ENCODE measurements at regions not wholly inside any gene's neighbourhood (a gene's known extent, or its start where the extent isn't known, plus 50 kb on each side); places are given as distances from the start of the nearest gene placed in this dataset.

DNA sequence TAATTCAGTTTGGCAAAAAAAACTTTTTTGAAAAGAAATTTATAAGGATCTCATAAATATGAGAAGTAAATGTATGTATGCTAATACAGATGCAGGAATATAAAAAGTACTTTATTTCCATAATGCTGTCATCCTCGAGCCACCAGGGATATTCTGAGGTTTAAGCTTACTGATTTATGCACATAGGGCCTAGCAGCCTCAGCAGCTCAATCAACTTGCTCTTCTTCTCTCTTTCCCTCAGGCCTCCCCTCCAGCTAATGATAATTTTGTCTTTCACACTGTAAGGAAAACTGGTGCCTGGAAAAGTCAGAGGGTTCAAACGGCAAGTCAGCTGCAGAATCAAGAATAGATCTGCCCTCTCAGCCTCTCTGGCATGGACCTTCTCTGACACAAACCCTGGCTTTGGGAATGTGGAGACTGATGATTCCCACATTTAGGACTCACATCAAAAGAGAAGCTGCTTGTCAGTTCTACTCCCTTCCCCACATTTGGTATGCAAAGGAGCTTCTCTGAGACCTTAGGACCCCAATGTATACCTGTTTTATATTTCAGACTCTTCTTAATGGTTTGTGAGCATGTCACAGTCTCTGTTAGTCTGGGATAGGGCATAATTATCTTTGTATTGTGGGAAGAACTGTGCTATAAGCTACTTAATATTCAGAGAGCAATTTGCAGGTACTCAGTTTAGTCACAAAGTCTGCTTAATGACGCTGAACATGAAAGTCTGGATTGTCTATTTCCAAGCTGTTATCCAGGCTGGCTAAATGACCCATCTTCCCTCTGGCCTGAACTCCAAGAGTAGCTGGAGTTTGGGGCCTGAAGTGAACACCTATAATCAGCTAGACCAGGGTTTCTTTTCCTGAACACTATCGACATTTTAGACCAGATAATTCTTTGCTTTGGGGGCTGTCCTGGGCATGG is 52.1 kb upstream of the DIPK1A start:
- no peak for DNase-seq

DNA sequence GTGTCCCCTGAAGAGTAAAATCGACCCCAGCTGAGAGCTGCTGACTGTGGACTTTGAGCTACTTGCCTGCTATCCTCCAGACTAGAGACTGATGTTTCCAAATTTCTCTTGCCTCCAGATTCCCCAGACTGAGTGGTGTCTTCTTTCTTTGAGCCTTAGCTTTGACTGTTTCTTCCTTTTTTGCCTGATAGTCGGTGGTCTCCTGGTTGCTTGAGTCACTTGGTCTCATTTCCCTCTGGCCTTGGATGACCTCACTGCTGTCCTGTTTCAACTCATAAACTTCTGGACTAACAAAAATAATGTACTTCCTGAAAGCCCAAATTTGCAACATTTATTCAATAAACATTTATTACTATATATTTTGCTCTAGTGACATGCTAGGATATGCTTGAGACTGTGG is 52.9 kb upstream of the DIPK1A start:
- DNase-seq = peak; percentile 72 to 79

DNA sequence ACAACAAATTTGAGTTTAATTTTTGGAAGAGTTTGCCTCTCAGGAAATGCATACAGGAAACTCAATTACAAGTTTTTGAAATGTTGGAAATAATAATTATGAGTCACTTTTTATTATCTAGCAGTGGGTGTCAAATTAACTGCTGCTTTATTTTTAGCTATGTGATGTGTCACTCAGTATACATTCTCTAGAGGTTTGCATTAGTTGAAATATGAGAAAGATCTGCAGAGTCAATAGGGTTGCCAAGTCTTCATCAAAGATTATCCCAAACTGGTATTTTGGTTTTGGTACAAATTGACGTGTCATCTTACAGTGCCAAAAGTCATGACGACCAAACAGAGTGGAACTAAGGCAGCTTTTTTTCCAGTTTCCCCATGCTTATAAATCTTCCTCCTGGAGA is 54.3 kb upstream of the DIPK1A start:
- DNase-seq = no peak

DNA sequence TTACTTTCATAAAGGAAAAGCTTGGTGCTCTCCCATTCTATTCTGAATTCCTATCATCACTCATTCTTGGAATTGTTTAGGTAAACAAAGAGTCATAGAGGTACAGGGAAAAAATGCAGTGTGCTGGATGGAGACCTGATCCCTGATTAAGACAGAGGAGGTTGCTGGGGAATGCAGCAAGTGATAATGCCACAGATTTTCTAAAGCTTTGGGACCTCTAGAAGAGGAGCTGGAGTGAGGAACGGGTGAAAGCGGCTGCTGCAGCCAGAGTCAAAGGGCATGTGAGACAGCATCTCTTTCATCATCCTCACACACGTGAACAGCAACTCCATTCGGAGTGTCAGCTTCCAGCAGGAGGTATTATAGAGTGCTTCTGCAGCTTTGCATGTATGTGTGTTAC is 54.9 kb upstream of the DIPK1A start:
- DNase-seq = no peak

DNA sequence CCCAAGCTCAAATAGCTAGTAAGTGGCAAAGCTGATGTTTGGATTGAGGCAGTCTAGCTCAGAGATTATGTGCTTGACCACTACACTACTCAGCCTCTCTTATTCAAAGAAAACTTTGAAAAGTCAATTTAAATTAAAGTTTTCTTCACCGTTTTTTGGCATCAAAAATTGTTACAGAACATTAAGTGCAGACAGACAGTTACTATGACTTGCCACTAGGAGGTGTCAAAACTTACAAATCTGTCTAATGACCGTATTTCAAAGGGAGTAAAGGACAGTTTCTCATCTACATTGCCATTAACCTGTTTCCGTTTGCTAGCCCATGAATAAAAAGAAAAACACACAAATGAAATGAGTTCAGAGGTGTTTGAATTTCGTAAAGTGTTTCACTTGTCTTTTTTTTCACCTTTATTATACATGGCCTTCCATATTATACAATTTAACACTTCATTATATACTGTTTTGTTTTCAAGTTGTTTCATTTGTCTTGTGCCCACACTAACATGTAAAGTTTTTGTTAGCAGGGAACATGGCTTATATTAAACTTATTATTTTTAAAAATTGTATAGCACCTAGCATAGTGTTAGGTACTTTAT is 57.4 kb upstream of the MTF2 start:
- DNase-seq = peak; percentile 45 to 73

DNA sequence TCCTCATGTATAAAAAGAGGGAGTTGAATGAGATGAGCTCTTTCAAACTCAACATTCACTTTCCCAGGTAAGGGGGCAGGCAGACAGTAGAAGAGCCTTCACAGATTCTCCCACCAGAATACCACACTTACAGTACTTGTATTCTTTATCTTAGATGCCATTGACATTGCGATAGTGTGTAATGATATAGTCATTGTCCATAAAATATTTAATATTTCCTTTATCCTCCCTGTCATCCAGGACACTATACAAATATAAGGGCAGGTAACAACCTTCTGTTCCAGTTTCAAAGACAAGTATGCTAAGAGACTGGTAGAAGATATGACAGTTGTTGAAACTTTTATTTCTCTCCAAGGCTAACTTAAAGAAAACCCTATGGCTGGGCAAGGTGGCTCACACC is 56.5 kb upstream of the MTF2 start:
- DNase-seq = no peak

DNA sequence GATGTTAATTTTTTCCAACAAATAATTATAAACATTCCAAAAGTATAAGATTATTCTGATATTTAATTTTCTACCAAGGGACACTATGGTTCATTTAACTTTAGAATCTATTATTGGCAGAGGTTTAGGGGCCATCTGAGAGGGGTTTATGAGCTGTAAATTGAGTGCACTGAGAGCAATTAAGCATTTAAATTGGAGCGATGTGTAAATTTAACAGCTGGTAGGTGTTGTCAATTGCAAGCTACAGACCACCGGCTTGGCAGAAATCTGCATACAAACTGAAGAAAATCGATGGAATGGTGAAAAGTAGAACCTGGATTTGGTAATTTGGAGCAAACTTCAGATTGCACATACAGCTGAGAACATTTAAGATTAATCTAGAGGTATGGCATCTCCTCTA is 55.8 kb upstream of the MTF2 start:
- no peak for DNase-seq

DNA sequence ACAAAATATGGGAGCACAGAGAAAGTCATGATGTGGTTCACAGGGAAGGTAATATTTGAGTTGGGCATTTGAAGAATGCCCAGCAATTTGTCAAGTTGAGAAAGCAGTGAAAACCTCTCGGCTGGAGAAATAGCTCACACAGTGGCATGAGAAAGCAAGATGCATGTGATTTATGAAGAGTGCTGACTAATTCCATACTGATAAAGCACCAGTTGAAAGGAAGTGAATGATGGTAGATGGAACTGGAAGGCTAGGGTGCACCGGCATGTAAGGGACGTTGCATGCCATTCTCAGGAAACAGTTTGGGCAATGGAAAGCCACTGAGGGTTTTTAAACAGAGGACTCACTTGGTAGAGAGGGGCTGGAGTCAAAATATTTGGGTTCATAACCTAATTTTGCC is 53.5 kb upstream of the MTF2 start:
- no peak for DNase-seq

DNA sequence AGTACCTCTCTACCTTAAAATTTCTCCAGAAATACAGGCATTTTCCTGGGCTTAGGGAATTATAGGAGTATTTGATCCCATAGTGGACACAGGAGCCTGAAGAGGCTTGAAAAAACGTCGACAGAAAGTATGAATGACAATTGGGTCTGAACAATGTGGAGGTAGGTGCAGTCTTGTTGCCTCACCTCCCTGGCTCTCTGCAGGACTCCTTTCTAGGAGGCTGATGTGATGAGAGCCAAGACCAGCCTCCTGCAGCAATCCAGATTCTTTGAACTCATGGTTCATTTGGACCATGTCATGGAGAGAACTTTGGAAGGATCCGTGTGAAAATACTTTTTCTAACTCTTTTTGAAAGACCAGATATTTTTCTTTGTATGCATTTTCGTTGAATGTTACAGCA is 50.5 kb upstream of the MTF2 start:
- no peak for DNase-seq

All from inflammatory macrophage treated with lipopolysaccharide for 1 hour (primary cell).